GM19351 (cell line): ENCODE measurements at regions not wholly inside any gene's neighbourhood (a gene's known extent, or its start where the extent isn't known, plus 50 kb on each side); places are given as distances from the start of the nearest gene placed in this dataset.
A peak's percentile ranks its signal among the peaks of the same experiment; 100 is the strongest.
"Not testable (repeated sequence)": the region's sequence is repeated elsewhere in the genome, so short reads cannot be mapped to it uniquely, and the experiment has no call there.

ENCODE experiments used
- ATAC-seq: cut with Tn5 transposase; IDR thresholded peaks from one replicate; pipeline ENCODE4 v1.9.1; 2021; ENCODE audit warnings: mild to moderate bottlenecking, moderate library complexity; ENCODE audit not compliant: unreplicated experiment

- ATAC-seq = no peak
Measured at GRCh38 chr3:94778814-94779494, 716.1 kb downstream of the NSUN3 start.

GRCh38 chr3:94779699-94780098 is 716.8 kb downstream of the NSUN3 start:
- no peak for ATAC-seq

- no peak for ATAC-seq
Measured at GRCh38 chr3:94784274-94784673, 721.4 kb downstream of the NSUN3 start.

GRCh38 chr3:94787066-94787465 is 724.2 kb downstream of the NSUN3 start:
- no peak for ATAC-seq

GRCh38 chr3:94787734-94788270 is 724.9 kb downstream of the NSUN3 start:
- ATAC-seq = no peak

- no peak for ATAC-seq
Measured at GRCh38 chr3:94794563-94794962, 731.7 kb downstream of the NSUN3 start.

GRCh38 chr3:94799420-94800060 is 736.7 kb downstream of the NSUN3 start:
- ATAC-seq = no peak

GRCh38 chr3:94811836-94812235 is 749.0 kb downstream of the NSUN3 start:
- no peak for ATAC-seq

- no peak for ATAC-seq
Measured at GRCh38 chr3:94821241-94821640, 758.4 kb downstream of the NSUN3 start.

GRCh38 chr3:94822298-94822697 is 759.4 kb downstream of the NSUN3 start:
- no peak for ATAC-seq

- ATAC-seq = not testable (repeated sequence)
Measured at GRCh38 chr3:94846251-94846650, 783.4 kb downstream of the NSUN3 start.

- ATAC-seq = peak; percentile 67
Measured at GRCh38 chr3:94862703-94863102, 799.8 kb downstream of the NSUN3 start.

- ATAC-seq = no peak
Measured at GRCh38 chr3:94869059-94869547, 806.2 kb downstream of the NSUN3 start.

GRCh38 chr3:94873751-94874150 is 810.9 kb downstream of the NSUN3 start:
- no peak for ATAC-seq

- ATAC-seq = no peak
Measured at GRCh38 chr3:94875149-94875548, 812.3 kb downstream of the NSUN3 start.

GRCh38 chr3:94887065-94887464 is 824.2 kb downstream of the NSUN3 start:
- no peak for ATAC-seq

- ATAC-seq = no peak
Measured at GRCh38 chr3:94896994-94897393, 834.1 kb downstream of the NSUN3 start.

- no peak for ATAC-seq
Measured at GRCh38 chr3:94904156-94904674, 841.4 kb downstream of the NSUN3 start.

- no peak for ATAC-seq
Measured at GRCh38 chr3:94909726-94910125, 846.9 kb downstream of the NSUN3 start.

- ATAC-seq = no peak
Measured at GRCh38 chr3:94912656-94913055, 849.8 kb downstream of the NSUN3 start.

- ATAC-seq = no peak
Measured at GRCh38 chr3:94927175-94927574, 864.3 kb downstream of the NSUN3 start.

- ATAC-seq = no peak
Measured at GRCh38 chr3:94928921-94929320, 866.1 kb downstream of the NSUN3 start.
